Activated T-cell treated with anti-CD3 and anti-CD28 coated beads, Interleukin-2, amount 50 U/mL, for 4 hours (primary cell): ENCODE measurements at regions not wholly inside any gene's neighbourhood (a gene's known extent, or its start where the extent isn't known, plus 50 kb on each side); places are given as distances from the start of the nearest gene placed in this dataset.

Experiments
- ATAC-seq, 2 donors: fragments of 200-7000 bp; cut with Tn5 transposase; one replicate each; pipeline ENCODE4 v1.10.0; 2021
- DNase-seq: peaks from one replicate; pipeline ENCODE4 v3.0.0-alpha.2; 2020
- H3K27me3 Mint-ChIP-seq: one replicate; pipeline ENCODE4 v1.8.0; 2021; ENCODE audit warnings: low read depth, mixed read lengths
- H3K36me3 Mint-ChIP-seq: one replicate; pipeline ENCODE4 v1.8.0; 2022; ENCODE audit warnings: mixed read lengths; ENCODE audit not compliant: insufficient read depth
- H3K4me1 Mint-ChIP-seq: one replicate; pipeline ENCODE4 v1.8.0; 2021; ENCODE audit warnings: low read depth, mixed read lengths
- H3K4me3 Mint-ChIP-seq: one replicate; pipeline ENCODE4 v1.8.0; 2021; ENCODE audit warnings: mild to moderate bottlenecking, moderate library complexity, mixed read lengths
- H3K9me3 Mint-ChIP-seq: one replicate; pipeline ENCODE4 v1.8.0; 2021; ENCODE audit warnings: mixed read lengths

- Mint-ChIP-seq H3K4me1 (peaks cover 66% of the 10 kb centered on the region), H3K4me3 (peak overlapping the region; percentile 73), H3K9me3 (no peaks in the 10 kb centered on the region), H3K27me3 (no peaks in the 10 kb centered on the region), H3K36me3 (no peaks in the 10 kb centered on the region)
- no peak for DNase-seq
- ATAC-seq: no peak
These were observed 107.6 kb upstream of the SFSWAP start for GRCh38 chr12:131603106-131603938.

- H3K4me3 Mint-ChIP-seq: peak overlapping the region; percentile 73
- H3K9me3 Mint-ChIP-seq: no peaks in the 10 kb centered on the region
These were observed 106.7 kb upstream of the SFSWAP start for GRCh38 chr12:131603939-131604795.

GRCh38 chr12:131604859-131605258, 106.0 kb upstream of the SFSWAP start:
- ATAC-seq (no peak), DNase-seq (no peak)
- Mint-ChIP-seq H3K36me3 (no peaks in the 10 kb centered on the region), H3K9me3 (no peaks in the 10 kb centered on the region), H3K4me3 (no peak overlapping the region), H3K4me1 (peaks cover 71% of the 10 kb centered on the region), H3K27me3 (no peaks in the 10 kb centered on the region)

More at GRCh38 chr12:131603939-131604795, 106.7 kb upstream of the SFSWAP start:
- DNase-seq (peak; percentile 19), ATAC-seq (peak; percentile 32 to 39)
- H3K4me1 Mint-ChIP-seq: peaks cover 67% of the 10 kb centered on the region
- H3K36me3 Mint-ChIP-seq: no peaks in the 10 kb centered on the region
- H3K27me3 Mint-ChIP-seq: no peaks in the 10 kb centered on the region

GRCh38 chr12:131605304-131605829, 105.5 kb upstream of the SFSWAP start:
- DNase-seq (no peak), ATAC-seq (no peak)
- no peaks in the 10 kb centered on the region for H3K9me3 Mint-ChIP-seq
- H3K27me3 Mint-ChIP-seq: no peaks in the 10 kb centered on the region
- H3K36me3 Mint-ChIP-seq: no peaks in the 10 kb centered on the region
- no peak overlapping the region for H3K4me3 Mint-ChIP-seq
- peaks cover 71% of the 10 kb centered on the region for H3K4me1 Mint-ChIP-seq

GRCh38 chr12:131606218-131606901, 104.5 kb upstream of the SFSWAP start:
- ATAC-seq (no peak), DNase-seq (no peak)
- H3K36me3 Mint-ChIP-seq: no peaks in the 10 kb centered on the region
- peaks cover 71% of the 10 kb centered on the region for H3K4me1 Mint-ChIP-seq
- H3K4me3 Mint-ChIP-seq: no peak overlapping the region
- no peaks in the 10 kb centered on the region for H3K9me3 Mint-ChIP-seq
- H3K27me3 Mint-ChIP-seq: no peaks in the 10 kb centered on the region

GRCh38 chr12:131607658-131608447, 103.0 kb upstream of the SFSWAP start:
- DNase-seq: no peak
- Mint-ChIP-seq H3K9me3 (no peaks in the 10 kb centered on the region), H3K36me3 (no peaks in the 10 kb centered on the region), H3K4me3 (peak overlapping the region; percentile 9), H3K4me1 (peaks cover 64% of the 10 kb centered on the region), H3K27me3 (no peaks in the 10 kb centered on the region)
- peak; percentile 67 to 69 for ATAC-seq

- Mint-ChIP-seq H3K27me3 (no peaks in the 10 kb centered on the region), H3K36me3 (no peaks in the 10 kb centered on the region), H3K9me3 (no peaks in the 10 kb centered on the region), H3K4me3 (no peak overlapping the region), H3K4me1 (peaks cover 52% of the 10 kb centered on the region)
- ATAC-seq: no peak
- peak; percentile 53 for DNase-seq
These were observed 101.9 kb upstream of the SFSWAP start for GRCh38 chr12:131608740-131609690.

GRCh38 chr12:131609762-131610161, 101.1 kb upstream of the SFSWAP start:
- Mint-ChIP-seq H3K36me3 (no peaks in the 10 kb centered on the region), H3K27me3 (no peaks in the 10 kb centered on the region), H3K4me3 (no peak overlapping the region), H3K4me1 (peaks cover 44% of the 10 kb centered on the region), H3K9me3 (no peaks in the 10 kb centered on the region)
- ATAC-seq (no peak), DNase-seq (no peak)

- Mint-ChIP-seq H3K36me3 (no peaks in the 10 kb centered on the region), H3K9me3 (no peaks in the 10 kb centered on the region), H3K27me3 (no peaks in the 10 kb centered on the region), H3K4me1 (peaks cover 40% of the 10 kb centered on the region), H3K4me3 (no peak overlapping the region)
- DNase-seq: no peak
- ATAC-seq: no peak
These were observed 100.7 kb upstream of the SFSWAP start for GRCh38 chr12:131610181-131610580.

- H3K36me3 Mint-ChIP-seq: no peaks in the 10 kb centered on the region
- DNase-seq (no peak), ATAC-seq (no peak)
- H3K9me3 Mint-ChIP-seq: no peaks in the 10 kb centered on the region
- no peak overlapping the region for H3K4me3 Mint-ChIP-seq
- peaks cover 33% of the 10 kb centered on the region for H3K4me1 Mint-ChIP-seq
- no peaks in the 10 kb centered on the region for H3K27me3 Mint-ChIP-seq
These were observed 100.0 kb upstream of the SFSWAP start for GRCh38 chr12:131610891-131611290.

- no peak for DNase-seq
- Mint-ChIP-seq H3K9me3 (no peaks in the 10 kb centered on the region), H3K36me3 (no peaks in the 10 kb centered on the region), H3K27me3 (peaks cover under 1% of the 10 kb centered on the region), H3K4me1 (peaks cover 27% of the 10 kb centered on the region), H3K4me3 (no peak overlapping the region)
- ATAC-seq: no peak
These were observed 99.3 kb upstream of the SFSWAP start for GRCh38 chr12:131611416-131612091.

GRCh38 chr12:131612092-131612755, 98.7 kb upstream of the SFSWAP start:
- DNase-seq (no peak), ATAC-seq (no peak)
- no peaks in the 10 kb centered on the region for H3K36me3 Mint-ChIP-seq
- H3K4me1 Mint-ChIP-seq: peaks cover 22% of the 10 kb centered on the region
- H3K4me3 Mint-ChIP-seq: no peak overlapping the region
- peaks cover 5% of the 10 kb centered on the region for H3K27me3 Mint-ChIP-seq
- H3K9me3 Mint-ChIP-seq: no peaks in the 10 kb centered on the region
